ENCODE measurements at regions not wholly inside any gene's neighbourhood (a gene's known extent, or its start where the extent isn't known, plus 50 kb on each side); places are given as distances from the start of the nearest gene placed in this dataset.
A peak's percentile ranks its signal among the peaks of the same experiment; 100 is the strongest.

DNA sequence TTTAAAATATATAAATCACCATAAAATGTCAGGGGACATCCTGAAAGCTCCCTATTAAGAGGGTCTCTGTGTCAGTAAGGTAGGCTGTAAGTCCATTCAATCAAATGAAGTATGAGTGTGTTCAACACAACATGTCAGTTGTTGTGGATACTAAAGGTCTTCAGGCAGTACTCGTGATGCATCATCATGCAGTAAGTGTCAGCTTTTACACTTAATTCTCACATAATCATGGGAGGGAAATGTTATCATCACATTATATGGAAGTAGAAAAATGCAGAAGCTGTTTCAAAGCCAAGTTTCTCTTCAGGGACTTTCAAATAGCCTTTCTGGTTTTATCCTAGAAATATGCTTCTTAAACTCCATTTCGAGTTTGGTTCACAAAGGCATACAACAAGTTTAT is 477.1 kb upstream of the ID2 start:
- ATAC-seq, result no peak
- DNase-seq, result no peak

- no peak for DNase-seq
- no peak for ATAC-seq
Measured at GRCh38 chr2:8209494-8209893, 472.4 kb upstream of the ID2 start.

DNA sequence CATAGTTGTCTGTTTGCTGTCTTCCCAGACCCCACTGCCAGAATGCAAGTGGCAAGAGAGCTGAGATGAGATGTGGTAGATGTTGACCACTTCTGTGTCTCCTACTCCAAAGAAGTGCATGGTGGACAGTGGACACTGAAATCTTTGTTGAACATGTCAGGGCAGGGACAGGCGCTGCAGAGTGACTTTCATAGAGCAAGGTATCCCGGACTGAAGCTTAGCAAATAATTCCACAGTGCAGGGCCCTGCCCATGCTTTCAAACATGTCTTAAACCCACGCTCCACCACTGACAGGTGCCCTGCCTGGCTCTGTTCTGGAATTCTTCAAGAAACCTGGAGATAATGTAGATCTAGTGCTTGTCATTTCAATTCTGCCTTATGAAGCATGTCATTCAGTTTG is 470.5 kb upstream of the ID2 start:
- ATAC-seq, result no peak

DNA sequence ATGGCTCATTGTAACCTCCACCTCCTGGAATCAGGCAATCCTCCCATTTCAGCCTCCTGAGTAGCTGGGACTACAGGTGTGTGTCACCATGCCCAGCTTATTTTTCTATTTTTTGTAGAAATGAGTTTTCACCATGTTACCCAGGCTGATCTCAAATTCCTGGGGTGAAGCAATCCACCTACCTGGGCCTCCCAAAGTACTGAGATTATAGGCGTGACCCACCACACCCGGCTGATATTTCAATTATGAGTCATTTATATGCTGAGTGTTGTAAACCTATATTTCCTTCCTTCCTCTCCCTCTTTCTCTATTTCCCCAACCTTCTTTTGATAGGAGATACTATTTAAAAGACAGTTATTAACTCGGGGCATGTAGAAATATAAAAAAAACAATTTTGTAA is 469.6 kb upstream of the ID2 start:
- DNase-seq (no peak), ATAC-seq (no peak)

More for the DNA sequence above, 470.5 kb upstream of the ID2 start:
- no peak for DNase-seq

- ATAC-seq (no peak), DNase-seq (no peak)
Measured at GRCh38 chr2:8214036-8214615, 467.7 kb upstream of the ID2 start.

DNA sequence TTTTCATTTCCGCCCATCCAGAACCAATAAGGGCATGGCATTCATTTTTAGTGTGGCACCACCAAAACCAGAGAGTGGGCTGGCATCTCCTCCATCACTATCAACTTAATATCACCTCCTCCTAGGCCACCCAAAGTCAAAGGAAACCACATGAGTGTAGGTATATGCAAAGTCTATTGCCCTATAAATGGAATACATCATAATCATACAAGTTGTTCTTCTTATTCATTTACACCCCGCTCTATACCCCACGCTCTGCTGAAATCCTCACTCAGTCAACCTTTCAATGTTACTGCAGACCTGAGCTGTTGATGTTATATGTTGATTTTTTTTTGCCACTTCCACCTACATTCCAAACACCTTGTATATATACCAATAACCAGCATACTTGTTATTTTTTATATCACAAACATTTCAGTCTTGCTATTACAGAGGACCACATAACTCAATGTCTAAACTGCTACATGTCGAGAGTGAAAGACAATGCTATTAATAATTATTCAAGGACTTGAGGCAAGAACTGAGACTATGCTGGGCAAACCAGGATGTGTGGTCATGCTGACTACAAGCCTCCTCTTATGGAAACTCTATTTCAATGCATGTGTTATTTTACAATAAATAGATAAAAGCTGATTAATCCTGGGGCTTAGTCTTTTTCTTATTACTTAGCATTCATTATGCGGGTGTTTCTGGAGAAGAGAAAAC is 466.5 kb upstream of the ID2 start:
- ATAC-seq, result peak; percentile 55
- DNase-seq, result no peak

DNA sequence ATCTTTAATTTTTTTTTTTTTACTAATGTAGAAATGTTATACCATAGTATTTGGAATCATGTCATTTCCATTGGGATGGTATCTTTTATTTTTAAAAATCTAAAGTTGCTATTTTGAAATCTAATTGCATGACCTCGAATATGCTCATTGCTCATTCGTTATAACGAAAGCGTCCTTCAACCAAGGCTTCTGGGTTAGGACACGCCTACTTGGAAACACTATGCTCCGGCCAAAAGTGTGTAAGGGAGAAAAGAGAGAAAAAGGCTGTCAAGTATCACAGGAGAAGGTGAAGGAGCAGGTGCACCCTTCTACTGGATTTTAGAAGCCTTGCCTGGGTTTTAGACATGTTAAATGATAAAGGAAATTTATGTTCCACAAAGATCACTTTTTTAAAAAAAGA is 465.9 kb upstream of the ID2 start:
- ATAC-seq (no peak), DNase-seq (no peak)

DNA sequence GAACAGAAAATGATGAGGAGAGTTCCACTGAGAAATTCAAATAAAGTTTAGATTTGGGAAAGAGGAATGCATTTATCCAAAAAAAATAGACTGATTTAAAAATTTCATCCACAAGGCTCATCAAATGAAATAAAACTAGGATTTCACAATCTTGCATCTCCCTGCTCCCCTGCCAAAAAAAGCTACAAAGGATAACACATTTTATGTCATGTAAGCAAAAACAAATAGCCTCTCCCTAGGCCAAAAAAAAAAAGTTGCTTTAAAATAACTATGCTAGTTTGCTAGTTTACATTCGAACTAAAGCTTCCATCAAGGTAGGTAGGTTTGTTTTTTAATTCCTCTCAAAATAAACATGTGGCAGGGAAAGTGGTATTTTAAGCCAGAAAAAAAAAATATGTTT is 465.5 kb upstream of the ID2 start:
- DNase-seq, result no peak
- ATAC-seq, result no peak

DNA sequence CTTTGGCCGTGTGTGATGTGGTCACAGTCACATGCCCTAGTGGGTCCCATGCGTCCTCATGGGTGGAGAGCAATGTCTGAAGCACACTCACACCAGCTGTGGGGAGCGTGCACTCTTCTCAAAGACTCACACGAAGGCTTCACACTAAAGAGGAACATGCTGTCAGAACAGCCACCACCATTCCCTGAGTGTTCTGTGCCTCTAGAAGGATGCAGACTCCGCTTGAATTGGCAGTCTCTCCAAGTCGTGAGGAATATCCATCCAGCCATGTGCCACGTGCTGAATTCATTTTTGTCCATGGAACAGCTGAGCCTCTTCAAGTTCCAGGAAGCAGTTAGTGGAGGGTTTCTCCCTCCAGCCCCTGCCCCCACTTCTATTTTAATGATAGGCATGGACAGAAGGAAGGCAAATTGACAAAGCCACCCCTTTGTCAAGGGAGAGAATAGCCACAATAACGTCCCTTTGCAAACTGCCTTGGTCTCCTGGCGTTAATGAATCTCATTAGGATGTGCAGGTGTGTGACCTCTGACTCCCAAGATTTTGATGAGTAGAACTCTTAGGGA is 464.3 kb upstream of the ID2 start:
- DNase-seq, result no peak
- no peak for ATAC-seq

GRCh38 chr2:8219096-8219495 is 462.8 kb upstream of the ID2 start:
- ATAC-seq, result no peak

GRCh38 chr2:8219631-8220355 is 462.1 kb upstream of the ID2 start:
- DNase-seq (no peak), ATAC-seq (no peak)

More at GRCh38 chr2:8219096-8219495, 462.8 kb upstream of the ID2 start:
- no peak for DNase-seq

DNA sequence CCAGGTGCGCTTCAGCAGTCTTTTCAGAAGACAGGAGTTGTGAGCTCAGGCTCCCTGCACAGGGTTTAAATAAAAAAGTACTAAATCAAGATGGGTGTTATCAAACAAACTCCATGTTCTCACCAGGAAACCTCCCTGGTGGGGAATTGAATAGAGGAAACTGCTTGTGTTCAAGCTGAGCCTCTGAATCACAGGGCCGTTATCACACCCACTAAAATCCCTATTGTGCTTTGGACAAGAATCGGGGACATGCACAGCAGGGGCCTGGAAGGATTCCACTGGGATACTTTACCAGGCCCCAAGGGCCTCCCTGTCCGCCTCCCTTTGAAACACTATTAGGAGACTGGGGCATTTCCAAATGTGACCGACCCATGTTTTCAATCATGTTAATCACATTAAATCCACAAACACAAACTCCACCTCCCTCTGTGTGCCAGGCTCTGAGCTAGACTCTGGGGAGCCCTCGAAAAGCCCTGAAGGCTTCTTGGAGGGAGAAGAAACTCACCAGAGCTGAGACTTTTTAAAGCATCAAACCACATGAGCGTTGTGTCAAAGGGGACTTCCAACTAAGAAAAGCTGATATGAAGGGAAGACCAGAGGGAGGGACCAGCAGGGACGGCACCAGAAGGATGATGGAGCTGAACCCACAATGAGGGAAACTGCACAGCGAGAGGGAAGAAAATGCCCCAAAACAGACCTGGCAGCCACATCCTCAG is 458.7 kb upstream of the ID2 start:
- ATAC-seq (no peak), DNase-seq (no peak)

GRCh38 chr2:8223695-8224346 is 458.0 kb upstream of the ID2 start:
- ATAC-seq (no peak), DNase-seq (no peak)

GRCh38 chr2:8224347-8225190 is 457.3 kb upstream of the ID2 start:
- ATAC-seq (no peak), DNase-seq (no peak)

- DNase-seq, result no peak
- ATAC-seq, result no peak
Measured at GRCh38 chr2:8225266-8225665, 456.6 kb upstream of the ID2 start.

DNA sequence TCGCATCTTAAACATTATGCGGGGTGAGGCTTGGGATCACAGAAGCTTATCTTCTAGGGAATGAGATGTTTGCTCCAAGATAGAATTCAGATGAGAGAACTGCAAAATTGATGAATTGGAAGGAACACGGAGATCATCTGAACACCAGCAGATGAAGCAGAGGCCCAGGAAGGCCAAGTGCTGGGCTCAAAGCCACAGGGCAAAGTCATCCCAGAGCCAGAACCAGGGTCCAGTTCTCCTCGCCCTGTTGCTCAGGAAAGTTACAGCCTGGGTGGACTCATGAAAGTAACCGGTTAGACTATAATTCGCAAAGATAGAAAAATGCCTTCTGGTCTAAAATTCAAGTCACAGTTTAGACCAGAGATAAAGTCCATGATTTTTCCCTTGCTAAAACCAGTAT is 456.1 kb upstream of the ID2 start:
- DNase-seq (no peak), ATAC-seq (no peak)

GRCh38 chr2:8229546-8229986 is 452.3 kb upstream of the ID2 start:
- ATAC-seq, result peak; percentile 90

DNA sequence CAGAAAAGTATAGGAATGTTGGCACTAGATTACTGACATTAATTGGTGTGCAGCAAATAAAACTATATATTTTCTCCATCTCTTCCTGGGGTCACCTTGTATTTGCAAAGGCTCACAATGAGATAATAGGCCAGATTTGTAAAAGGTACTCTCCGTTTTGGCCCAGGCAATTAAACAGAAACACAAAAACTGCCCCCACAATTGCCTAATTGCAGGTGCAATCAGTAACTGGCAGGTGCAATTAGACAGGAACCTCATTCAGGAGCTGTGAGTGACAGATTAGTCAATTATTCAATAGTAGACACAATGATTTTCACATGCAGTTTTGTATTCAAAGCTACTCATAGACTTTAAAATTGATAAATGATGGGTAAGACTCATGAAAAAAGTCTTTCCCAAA is 451.4 kb upstream of the ID2 start:
- no peak for ATAC-seq
- no peak for DNase-seq

More at GRCh38 chr2:8229546-8229986, 452.3 kb upstream of the ID2 start:
- peak; percentile 54 for DNase-seq

- no peak for ATAC-seq
- no peak for DNase-seq
Measured at GRCh38 chr2:8231902-8232301, 450.0 kb upstream of the ID2 start.

- DNase-seq, result no peak
- ATAC-seq, result no peak
Measured at GRCh38 chr2:8232871-8233270, 449.0 kb upstream of the ID2 start.

GRCh38 chr2:8234253-8234652 is 447.6 kb upstream of the ID2 start:
- no peak for ATAC-seq
- DNase-seq, result no peak
